Tibial nerve (tissue), 4 donors: ENCODE measurements at regions not wholly inside any gene's neighbourhood (a gene's known extent, or its start where the extent isn't known, plus 50 kb on each side); places are given as distances from the start of the nearest gene placed in this dataset.

Source experiments
- DNase-seq, 2 donors: peaks; one replicate each; pipeline ENCODE4 v3.0.0-alpha.2; 2019; ENCODE audit warnings: low spot score in 2 of 2
- H3K27ac ChIP-seq, 4 donors: fragments of 200-600 bp; sonication (generic) in 3 of 4; one replicate each; pipeline ENCODE4 v1.5.1; 2017 to 2019; ENCODE audit warnings: mild to moderate bottlenecking in 1 of 4
- H3K27me3 ChIP-seq, 2 donors: fragments of 200-600 bp; sonication (generic) in 1 of 2; one replicate each; pipeline versions ENCODE4 v1.5.1 to v1.6.0; 2017 to 2019
- H3K36me3 ChIP-seq, 3 donors: fragments of 200-600 bp; sonication (generic); one replicate each; pipeline ENCODE4 v1.5.1; 2018 to 2019
- H3K4me1 ChIP-seq, 4 donors: fragments of 200-600 bp; sonication (generic) in 3 of 4; one replicate each; pipeline ENCODE4 v1.5.1; 2017 to 2019
- H3K4me3 ChIP-seq, 4 donors: fragments of 200-600 bp; sonication (generic) in 3 of 4; one replicate each; pipeline ENCODE4 v1.5.1; 2017 to 2019; ENCODE audit warnings: mild to moderate bottlenecking in 1 of 4, moderate library complexity in 1 of 4
- H3K9me3 ChIP-seq, 4 donors: fragments of 200-600 bp; sonication (generic) in 3 of 4; one replicate each; pipeline ENCODE4 v1.5.1; 2017 to 2019
- CTCF ChIP-seq, 5 experiments: fragments of 200-600 bp in 3 of 5; fragments of 450-650 bp in 2 of 5; sonication (generic) in 3 of 5; IDR thresholded peaks; one replicate each; pipeline ENCODE4 v1.5.1; 2016 to 2019; ENCODE audit warnings: antibody characterized with exemption in 5 of 5, mild to moderate bottlenecking in 3 of 5, moderate library complexity in 2 of 5
- EP300 ChIP-seq, 2 donors: sonication (generic); formaldehyde crosslinking; IDR thresholded peaks; one replicate each; pipeline ENCODE4 v1.6.1; 2017; ENCODE audit warnings: antibody characterized with exemption in 2 of 2, mild to moderate bottlenecking in 1 of 2
- POLR2A ChIP-seq, 2 donors: fragments of 450-650 bp; IDR thresholded peaks; one replicate each; pipeline ENCODE4 v1.6.1; 2017; ENCODE audit warnings: antibody characterized with exemption in 2 of 2, mild to moderate bottlenecking in 2 of 2, moderate library complexity in 2 of 2
- WGBS, 2 donors: methylation state at CpG; one replicate each; pipeline ENCODE4 v1.1.5; 2018; 5-methylcytosine and 5-hydroxymethylcytosine counted together

DNA sequence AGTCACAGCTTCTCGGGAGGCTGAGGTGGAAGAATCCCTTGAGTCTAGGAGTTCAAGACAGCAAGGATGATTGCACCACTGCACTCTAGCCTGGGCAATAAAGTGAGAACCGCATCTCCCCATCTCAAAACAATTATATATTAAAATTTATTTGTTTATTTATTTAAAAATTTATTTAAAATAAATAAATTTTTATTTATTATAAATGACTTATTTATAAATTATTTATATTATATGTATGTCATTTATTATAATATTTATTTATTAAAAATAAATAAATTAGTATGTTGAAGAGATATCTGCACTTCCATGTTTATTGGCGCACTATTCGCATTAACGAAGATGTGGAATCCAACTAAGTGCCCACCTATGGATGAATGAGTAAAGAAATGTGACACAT, 683.2 kb upstream of the BRINP3 start:
- Histone ChIP-seq H3K27ac (no peak overlapping the region), H3K4me3 (no peak overlapping the region), H3K27me3 (no peaks in the 10 kb centered on the region), H3K4me1 (no peaks in the 10 kb centered on the region), H3K36me3 (no peaks in the 10 kb centered on the region), H3K9me3 (peaks cover 0 to 15% (median 0%) of the 10 kb centered on the region in 4 donors)
- WGBS, 2 donors, result 96 to 97% methylated on average over 5 of the region's 5 CpGs
- no peak for TF ChIP-seq POLR2A (IDR thresholded peaks at IDR 0.05)
- no peak for DNase-seq

- TF ChIP-seq POLR2A (IDR thresholded peaks at IDR 0.05) (no peak), EP300 (IDR thresholded peaks at IDR 0.05) (no peak), CTCF (IDR thresholded peaks at IDR 0.05) (no peak)
- Histone ChIP-seq H3K36me3 (no peaks in the 10 kb centered on the region), H3K27me3 (no peaks in the 10 kb centered on the region), H3K4me1 (no peaks in the 10 kb centered on the region), H3K9me3 (peaks cover 0 to 15% (median 0%) of the 10 kb centered on the region in 4 donors), H3K4me3 (no peak overlapping the region), H3K27ac (no peak overlapping the region)
- DNase-seq, result no peak
- 45 to 70% methylated on average over 2 of the region's 2 CpGs for WGBS, 2 donors
These were observed 685.1 kb upstream of the BRINP3 start for GRCh38 chr1:191162762-191163161.

GRCh38 chr1:191163621-191164020, 686.0 kb upstream of the BRINP3 start:
- no peaks in the 10 kb centered on the region for H3K27me3 ChIP-seq
- no peak for DNase-seq

GRCh38 chr1:191174298-191174697, 696.6 kb upstream of the BRINP3 start:
- no peak overlapping the region for H3K4me3 ChIP-seq
- H3K27ac ChIP-seq, result no peak overlapping the region
- H3K9me3 ChIP-seq, result no peaks in the 10 kb centered on the region
- DNase-seq, result no peak
- no peaks in the 10 kb centered on the region for H3K36me3 ChIP-seq
- no peaks in the 10 kb centered on the region for H3K27me3 ChIP-seq
- peaks cover 0 to 9% (median 0%) of the 10 kb centered on the region in 4 donors for H3K4me1 ChIP-seq
- TF ChIP-seq EP300 (IDR thresholded peaks at IDR 0.05) (no peak), POLR2A (IDR thresholded peaks at IDR 0.05) (no peak), CTCF (IDR thresholded peaks at IDR 0.05) (no peak)
- WGBS, 2 donors, result 23 to 41% methylated on average over 1 of the region's 1 CpG

More at GRCh38 chr1:191163621-191164020, 686.0 kb upstream of the BRINP3 start:
- Histone ChIP-seq H3K4me3 (no peak overlapping the region), H3K36me3 (no peaks in the 10 kb centered on the region), H3K9me3 (peaks cover 0 to 9% (median 0%) of the 10 kb centered on the region in 4 donors), H3K4me1 (no peaks in the 10 kb centered on the region), H3K27ac (no peak overlapping the region)
- TF ChIP-seq EP300 (IDR thresholded peaks at IDR 0.05), result no peak
- TF ChIP-seq POLR2A (IDR thresholded peaks at IDR 0.05), result no peak
- no peak for TF ChIP-seq CTCF (IDR thresholded peaks at IDR 0.05)

- no peak for DNase-seq
- Histone ChIP-seq H3K4me3 (no peak overlapping the region), H3K9me3 (no peaks in the 10 kb centered on the region), H3K4me1 (peaks cover 0 to 9% (median 0%) of the 10 kb centered on the region in 4 donors), H3K27me3 (no peaks in the 10 kb centered on the region), H3K36me3 (no peaks in the 10 kb centered on the region), H3K27ac (no peak overlapping the region)
- TF ChIP-seq EP300 (IDR thresholded peaks at IDR 0.05), result no peak
- no peak for TF ChIP-seq POLR2A (IDR thresholded peaks at IDR 0.05)
- TF ChIP-seq CTCF (IDR thresholded peaks at IDR 0.05), result no peak
- WGBS, 2 donors, result 82 to 98% methylated on average over 1 of the region's 1 CpG
These were observed 698.5 kb upstream of the BRINP3 start for GRCh38 chr1:191176131-191176530.
